K562 (cell line): ENCODE measurements at regions not wholly inside any gene's neighbourhood (a gene's known extent, or its start where the extent isn't known, plus 50 kb on each side); places are given as distances from the start of the nearest gene placed in this dataset.

ENCODE experiments used
- ATAC-seq: fragments of 200-7000 bp; cut with Tn5 transposase; 3 replicates; pipeline ENCODE4 v1.9.1; 2020; ENCODE audit warnings: moderate library complexity
- BruUV-seq: library from RNA; stranded (reverse); fragments of 400-500 nt; replicated peaks from 2 replicates; lab custom pipeline; 2021; lab: Mats Ljungman, UMichigan
- CTCF ChIA-PET: fragments of 300-600 bp; formaldehyde crosslinking; extraction: SDS; loops from one replicate; lab custom pipeline; 2021; ENCODE audit warnings: low intra/inter-chr PET ratio; lab: Yijun Ruan, JAX
- POLR2A ChIA-PET: fragments of 300-600, 350-650 bp; sonication (Branson Sonifier 250); formaldehyde crosslinking; extraction: SDS; loops from one replicate; lab custom pipeline; 2021; ENCODE audit warnings: antibody characterized with exemption, inconsistent platforms; lab: Yijun Ruan, JAX
- DNase-seq, 4 experiments: peaks; one replicate each; pipeline versions ENCODE4 v3.0.0 to v3.0.0-alpha.2; 2011 to 2018; ENCODE audit warnings: low spot score in 3 of 4, mixed read lengths in 3 of 4; ENCODE audit errors: extremely low read depth in 1 of 4
- FAIRE-seq: peaks from 2 replicates; lab custom pipeline; 2011; peaks lifted over from hg19 to GRCh38; lab: Jason Lieb, UNC
- H2AFZ ChIP-seq: 2 replicates; pipeline ENCODE4 v1.6.0; 2011; ENCODE audit warnings: low read depth, low read length, control low read depth, inconsistent platforms
- H3K27ac ChIP-seq: fragments of 200-600 bp; 3 replicates; pipeline ENCODE4 v1.8.0; 2011; ENCODE audit warnings: low read depth, mild to moderate bottlenecking, control low read depth, inconsistent platforms, low read length, moderate library complexity, mixed read lengths; ENCODE audit errors: extremely low read depth
- H3K27me3 ChIP-seq, 2 experiments: fragments of 300-600 bp in 1 of 2; 2 replicates in 1 of 2; 3 replicates in 1 of 2; pipeline versions ENCODE4 v1.6.0 to v1.8.0; 2011; ENCODE audit warnings: inconsistent platforms in 2 of 2, low read length in 2 of 2, mild to moderate bottlenecking in 1 of 2, mixed read lengths in 1 of 2, moderate library complexity in 1 of 2; ENCODE audit not compliant: control insufficient read depth in 2 of 2, insufficient read depth in 2 of 2
- H3K36me3 ChIP-seq: fragments of 300-600 bp; 3 replicates; pipeline ENCODE4 v1.8.0; 2011; ENCODE audit warnings: mild to moderate bottlenecking, low read length, inconsistent platforms; ENCODE audit not compliant: control insufficient read depth, insufficient read depth
- H3K4me1 ChIP-seq, 2 experiments: fragments of 200-600 bp in 1 of 2; replicated peaks in 1 of 2; 2 replicates in 1 of 2; 3 replicates in 1 of 2; pipeline versions ENCODE4 v1.5.1 to v1.8.0; 2011; ENCODE audit warnings: inconsistent platforms in 2 of 2, low read length in 2 of 2, mild to moderate bottlenecking in 1 of 2, mixed read lengths in 1 of 2, moderate library complexity in 1 of 2; ENCODE audit not compliant: control insufficient read depth in 2 of 2, insufficient read depth in 2 of 2
- H3K4me2 ChIP-seq: 2 replicates; pipeline ENCODE4 v1.6.1; 2011; ENCODE audit warnings: low read length, control low read depth, inconsistent platforms, mixed read lengths; ENCODE audit not compliant: insufficient read depth
- H3K4me3 ChIP-seq: fragments of 200-600 bp; sonication (generic), shearing (Covaris generic); 2 replicates; pipeline ENCODE4 v1.5.1; 2016; ENCODE audit warnings: control low read depth, inconsistent platforms
- H3K79me2 ChIP-seq: fragments of 200-600 bp; 3 replicates; pipeline ENCODE4 v1.8.0; 2011; ENCODE audit warnings: low read length, inconsistent platforms; ENCODE audit not compliant: control insufficient read depth, insufficient read depth
- H3K9ac ChIP-seq, 2 experiments: 2 replicates each; pipeline versions ENCODE4 v1.6.0 to v1.6.1; 2011; ENCODE audit warnings: low read depth in 2 of 2, low read length in 2 of 2, control low read depth in 1 of 2, inconsistent platforms in 1 of 2, mild to moderate bottlenecking in 1 of 2, mixed read lengths in 1 of 2; ENCODE audit not compliant: insufficient read depth in 1 of 2
- H3K9me1 ChIP-seq: one replicate; pipeline ENCODE4 v1.6.0; 2011; ENCODE audit warnings: inconsistent platforms, mild to moderate bottlenecking, low read length, moderate library complexity; ENCODE audit not compliant: control insufficient read depth, insufficient read depth
- H3K9me3 ChIP-seq: replicated peaks from 2 replicates; pipeline ENCODE4 v1.5.1; 2011; ENCODE audit warnings: low read depth, low read length, inconsistent platforms; ENCODE audit not compliant: control insufficient read depth, insufficient read depth
- H4K20me1 ChIP-seq: replicated peaks from 2 replicates; pipeline ENCODE4 v1.6.1; 2011; ENCODE audit warnings: low read length, inconsistent platforms, mixed read lengths; ENCODE audit not compliant: control insufficient read depth, insufficient read depth
- LARP7 ChIP-seq: fragments of 450-650 bp; IDR thresholded peaks from 2 replicates; pipeline ENCODE4 v1.6.1; 2016
- MAFK ChIP-seq: IDR thresholded peaks from 2 replicates; pipeline ENCODE4 v1.6.1; 2011; ENCODE audit warnings: low read length, improper control_type of control experiment
- MCM2 ChIP-seq: fragments of 450-650 bp; IDR thresholded peaks from 2 replicates; pipeline ENCODE4 v1.6.1; 2017; ENCODE audit warnings: low read depth, mild to moderate bottlenecking
- RNF2 ChIP-seq: sonication (generic); IDR thresholded peaks from 2 replicates; pipeline ENCODE4 v1.6.1; 2016
- TBP ChIP-seq: optimal IDR thresholded peaks from 2 replicates; pipeline ENCODE3; 2011; ENCODE audit warnings: low read depth, low read length, improper control_type of control experiment
- U2AF1 ChIP-seq: fragments of 200-400 bp; formaldehyde crosslinking; optimal IDR thresholded peaks from 2 replicates; pipeline ENCODE3; 2017; ENCODE audit warnings: mild to moderate bottlenecking, low read depth, low read length, moderate library complexity
- WGBS: fragments of 100-300 bp; shearing (Covaris generic); methylation state at CpG from one replicate; pipeline ENCODE4 v1.1.6; 2016; ENCODE audit warnings: low coverage, mixed read lengths; ENCODE audit not compliant: insufficient coverage; ENCODE audit errors: missing lambda C conversion rate; 5-methylcytosine and 5-hydroxymethylcytosine counted together
- in situ Hi-C: fragments of 300-500 bp; cut with MboI; formaldehyde crosslinking; loops from 4 replicates; pipeline ENCODE4 v1.15.0; 2018; ENCODE audit warnings: inconsistent platforms, mixed read lengths
- intact Hi-C: fragments of 100-400 bp; cut with micrococcal nuclease; formaldehyde crosslinking; loops from 2 replicates; pipeline ENCODE4 v1.14.2; 2022
- TF ChIP-seq, protein P1 (sequence below): fragments of 250-450 bp; sonication (Bioruptor Pico); IDR thresholded peaks from 2 replicates; pipeline ENCODE4 v1.8.0; 2022; ENCODE audit warnings: inconsistent platforms

DNA sequence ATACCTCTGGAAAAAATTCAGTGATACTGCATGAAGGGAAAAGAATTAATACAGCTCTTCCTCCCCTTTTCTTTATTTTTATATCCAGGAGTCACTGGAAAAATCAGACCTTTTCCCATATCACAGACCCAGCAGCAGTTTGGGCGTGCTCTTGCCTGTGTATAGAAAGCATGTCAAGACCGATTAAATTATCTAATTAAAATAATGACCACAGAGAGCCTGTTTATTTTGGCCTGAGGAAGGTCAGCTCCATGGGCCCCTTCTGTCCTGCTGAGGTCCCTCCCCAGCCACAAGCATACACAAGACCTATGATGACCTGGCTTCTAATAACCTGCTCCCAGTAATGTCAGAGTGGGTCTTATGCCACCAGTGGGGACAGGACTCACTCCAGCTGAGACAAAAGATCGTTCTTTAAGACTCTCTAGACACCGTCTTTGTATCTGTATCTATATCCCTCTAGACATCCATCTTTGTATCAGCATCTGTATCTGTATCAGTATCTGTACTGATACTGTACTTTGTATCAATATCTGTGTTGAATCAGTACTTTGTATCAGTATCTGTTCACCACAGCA is 147.8 kb downstream of the VAPA start:
- Histone ChIP-seq H3K27ac (no peak overlapping the region), H2AFZ (no peak overlapping the region), H3K4me3 (no peak overlapping the region), H3K4me2 (no peak overlapping the region), H3K4me1 (0 out of 5 replicates have a peak, but pooled peaks cover 0 to 4% of the 10 kb centered on the region in 2 experiments), H3K9me1 (no peaks in the 10 kb centered on the region), H3K9me3 (no peaks in the 10 kb centered on the region), H3K9ac (no peak overlapping the region), H3K36me3 (no peaks in the 10 kb centered on the region), H4K20me1 (no peaks in the 10 kb centered on the region), H3K79me2 (no peaks in the 10 kb centered on the region), H3K27me3 (peaks cover 43 to 53% of the 10 kb centered on the region in 2 experiments)
- intact Hi-C loops (no loop called here), in situ Hi-C loops (no loop called here)
- DNase-seq, result no peak
- FAIRE-seq, result no peak
- TF ChIP-seq MCM2 (no peak), LARP7 (no peak), RNF2 (no peak), TBP (no peak), MAFK (no peak), U2AF1 (no peak)
- TF ChIP-seq, protein P1, sequence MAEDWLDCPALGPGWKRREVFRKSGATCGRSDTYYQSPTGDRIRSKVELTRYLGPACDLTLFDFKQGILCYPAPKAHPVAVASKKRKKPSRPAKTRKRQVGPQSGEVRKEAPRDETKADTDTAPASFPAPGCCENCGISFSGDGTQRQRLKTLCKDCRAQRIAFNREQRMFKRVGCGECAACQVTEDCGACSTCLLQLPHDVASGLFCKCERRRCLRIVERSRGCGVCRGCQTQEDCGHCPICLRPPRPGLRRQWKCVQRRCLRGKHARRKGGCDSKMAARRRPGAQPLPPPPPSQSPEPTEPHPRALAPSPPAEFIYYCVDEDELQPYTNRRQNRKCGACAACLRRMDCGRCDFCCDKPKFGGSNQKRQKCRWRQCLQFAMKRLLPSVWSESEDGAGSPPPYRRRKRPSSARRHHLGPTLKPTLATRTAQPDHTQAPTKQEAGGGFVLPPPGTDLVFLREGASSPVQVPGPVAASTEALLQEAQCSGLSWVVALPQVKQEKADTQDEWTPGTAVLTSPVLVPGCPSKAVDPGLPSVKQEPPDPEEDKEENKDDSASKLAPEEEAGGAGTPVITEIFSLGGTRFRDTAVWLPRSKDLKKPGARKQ (CRISPR knock-in tag), result no peak
- ChIA-PET POLR2A (interaction anchor here (0.9 to 1.4 kb wide), 3 partner anchors 9 to 49 kb away, joined by 4 to 5 read pairs (median 4); no protein-coding TSS in a partner anchor), CTCF (no interaction called here)
- BruUV-seq, result no TSS peak
- 4% methylated on average over 4 of the region's 4 CpGs for WGBS
- ATAC-seq, result no peak
